HEK293 (cell line): ENCODE measurements at regions not wholly inside any gene's neighbourhood (a gene's known extent, or its start where the extent isn't known, plus 50 kb on each side); places are given as distances from the start of the nearest gene placed in this dataset.
"Not testable (repeated sequence)": the region's sequence is repeated elsewhere in the genome, so short reads cannot be mapped to it uniquely, and the experiment has no call there.

Source experiments
- CTCF ChIA-PET: fragments of 350-600 bp; formaldehyde crosslinking; extraction: SDS; loops from one replicate; lab custom pipeline; 2021; ENCODE audit warnings: antibody characterized with exemption; lab: Yijun Ruan, JAX
- POLR2A ChIA-PET: fragments of 300-600 bp; formaldehyde crosslinking; extraction: SDS; loops from one replicate; lab custom pipeline; 2020; ENCODE audit warnings: antibody characterized with exemption, inconsistent platforms; lab: Yijun Ruan, JAX
- H3K27ac ChIP-seq: fragments of 200-500 bp; sonication (Bioruptor generic); 2 replicates; pipeline ENCODE4 v1.5.1; 2014; ENCODE audit warnings: low read depth, low read length, control low read depth, inconsistent platforms; ENCODE audit errors: extremely low read depth
- H3K36me3 ChIP-seq, 2 experiments: fragments of 200-500 bp in 1 of 2; sonication (Bioruptor generic) in 1 of 2; 1 replicate in 1 of 2; 2 replicates in 1 of 2; pipeline ENCODE4 v1.5.1; 2014 to 2017; ENCODE audit warnings: inconsistent platforms in 2 of 2, low read length in 2 of 2; ENCODE audit not compliant: control insufficient read depth in 2 of 2, insufficient read depth in 1 of 2
- H3K4me1 ChIP-seq: fragments of 200-500 bp; sonication (Bioruptor generic); 2 replicates; pipeline ENCODE4 v1.5.1; 2014; ENCODE audit warnings: mild to moderate bottlenecking, low read length, inconsistent platforms; ENCODE audit not compliant: control insufficient read depth, insufficient read depth
- H3K4me3 ChIP-seq: 2 replicates; pipeline ENCODE4 v1.5.1; 2011; ENCODE audit warnings: low read depth, mild to moderate bottlenecking, control low read depth, low read length, moderate library complexity
- H3K9me3 ChIP-seq: fragments of 200-500 bp; sonication (Bioruptor generic); 2 replicates; pipeline ENCODE4 v1.5.1; 2014; ENCODE audit warnings: low read depth, low read length, inconsistent platforms; ENCODE audit not compliant: control insufficient read depth, insufficient read depth
- EGR2 ChIP-seq: fragments of 450-650 bp; formaldehyde crosslinking; IDR thresholded peaks from 2 replicates; pipeline ENCODE4 v1.5.1; 2016; ENCODE audit warnings: low read depth, missing biosample characterization, missing genetic modification characterization
- GLI4 ChIP-seq: fragments of 450-650 bp; formaldehyde crosslinking; IDR thresholded peaks from 2 replicates; pipeline ENCODE4 v1.5.1; 2016; ENCODE audit warnings: missing biosample characterization, missing genetic modification characterization
- KLF17 ChIP-seq: fragments of 450-650 bp; formaldehyde crosslinking; IDR thresholded peaks from 2 replicates; pipeline ENCODE4 v1.5.1; 2016; ENCODE audit warnings: missing biosample characterization, missing genetic modification characterization
- KLF8 ChIP-seq: fragments of 450-650 bp; formaldehyde crosslinking; IDR thresholded peaks from 2 replicates; pipeline ENCODE4 v1.5.1; 2016; ENCODE audit warnings: missing biosample characterization, missing genetic modification characterization
- KLF9 ChIP-seq: fragments of 450-650 bp; formaldehyde crosslinking; IDR thresholded peaks from 2 replicates; pipeline ENCODE4 v1.5.1; 2016; ENCODE audit warnings: missing biosample characterization, missing genetic modification characterization, low read depth
- PRDM6 ChIP-seq: fragments of 450-650 bp; formaldehyde crosslinking; IDR thresholded peaks from 2 replicates; pipeline ENCODE4 v1.5.1; 2017; ENCODE audit warnings: missing biosample characterization, missing genetic modification characterization
- SP2 ChIP-seq: fragments of 450-650 bp; formaldehyde crosslinking; IDR thresholded peaks from 2 replicates; pipeline ENCODE4 v1.5.1; 2016; ENCODE audit warnings: missing biosample characterization, missing genetic modification characterization
- YY2 ChIP-seq: fragments of 450-650 bp; formaldehyde crosslinking; IDR thresholded peaks from 2 replicates; pipeline ENCODE4 v1.5.1; 2016; ENCODE audit warnings: missing biosample characterization, missing genetic modification characterization
- ZBTB1 ChIP-seq: fragments of 450-650 bp; formaldehyde crosslinking; IDR thresholded peaks from 2 replicates; pipeline ENCODE4 v1.5.1; 2016; ENCODE audit warnings: missing biosample characterization, missing genetic modification characterization
- ZIC2 ChIP-seq: fragments of 450-650 bp; formaldehyde crosslinking; IDR thresholded peaks from 2 replicates; pipeline ENCODE4 v1.5.1; 2016; ENCODE audit warnings: missing biosample characterization, missing genetic modification characterization
- ZNF146 ChIP-seq: fragments of 450-650 bp; formaldehyde crosslinking; IDR thresholded peaks from 2 replicates; pipeline ENCODE4 v1.5.1; 2016; ENCODE audit warnings: missing biosample characterization, missing genetic modification characterization
- ZNF155 ChIP-seq: fragments of 450-650 bp; formaldehyde crosslinking; IDR thresholded peaks from 2 replicates; pipeline ENCODE4 v1.5.1; 2016; ENCODE audit warnings: missing biosample characterization, missing genetic modification characterization
- ZNF2 ChIP-seq: fragments of 450-650 bp; formaldehyde crosslinking; IDR thresholded peaks from 2 replicates; pipeline ENCODE4 v1.5.1; 2016; ENCODE audit warnings: missing biosample characterization, missing genetic modification characterization
- ZNF211 ChIP-seq: fragments of 450-650 bp; formaldehyde crosslinking; IDR thresholded peaks from 2 replicates; pipeline ENCODE4 v1.5.1; 2016; ENCODE audit warnings: low read depth, missing biosample characterization, missing genetic modification characterization
- ZNF311 ChIP-seq: fragments of 450-650 bp; formaldehyde crosslinking; IDR thresholded peaks from 2 replicates; pipeline ENCODE4 v1.5.1; 2017; ENCODE audit warnings: missing biosample characterization, missing genetic modification characterization, borderline replicate concordance
- ZNF354C ChIP-seq: fragments of 450-650 bp; formaldehyde crosslinking; IDR thresholded peaks from 2 replicates; pipeline ENCODE4 v1.5.1; 2016; ENCODE audit warnings: missing biosample characterization, missing genetic modification characterization, low read depth, borderline replicate concordance
- ZNF398 ChIP-seq: fragments of 450-650 bp; formaldehyde crosslinking; IDR thresholded peaks from 2 replicates; pipeline ENCODE4 v1.5.1; 2017; ENCODE audit warnings: missing biosample characterization, missing genetic modification characterization
- ZNF488 ChIP-seq: fragments of 450-650 bp; formaldehyde crosslinking; IDR thresholded peaks from 2 replicates; pipeline ENCODE4 v1.5.1; 2016; ENCODE audit warnings: missing biosample characterization, missing genetic modification characterization
- ZNF571 ChIP-seq: fragments of 450-650 bp; formaldehyde crosslinking; IDR thresholded peaks from 2 replicates; pipeline ENCODE4 v1.5.0; 2017; ENCODE audit warnings: missing biosample characterization, missing genetic modification characterization
- ZNF654 ChIP-seq: fragments of 450-650 bp; formaldehyde crosslinking; IDR thresholded peaks from 2 replicates; pipeline ENCODE4 v1.5.1; 2016; ENCODE audit warnings: low read depth, missing biosample characterization, missing genetic modification characterization
- ZNF785 ChIP-seq: fragments of 450-650 bp; formaldehyde crosslinking; IDR thresholded peaks from 2 replicates; pipeline ENCODE4 v1.5.1; 2016; ENCODE audit warnings: missing biosample characterization, missing genetic modification characterization
- ZXDB ChIP-seq: fragments of 450-650 bp; formaldehyde crosslinking; IDR thresholded peaks from 2 replicates; pipeline ENCODE4 v1.5.1; 2016; ENCODE audit warnings: missing biosample characterization, missing genetic modification characterization
- TF ChIP-seq, protein P1 (sequence below): fragments of 450-650 bp; formaldehyde crosslinking; IDR thresholded peaks from 2 replicates; pipeline ENCODE4 v1.5.1; 2016; ENCODE audit warnings: missing biosample characterization, missing genetic modification characterization, low read depth

- no peak for TF ChIP-seq ZBTB1 (tag by site-specific recombination)
- TF ChIP-seq ZNF146 (tag by site-specific recombination) = no peak
Measured at GRCh38 chr5:116947691-116948528, 373.3 kb upstream of the SEMA6A start (continued).

DNA sequence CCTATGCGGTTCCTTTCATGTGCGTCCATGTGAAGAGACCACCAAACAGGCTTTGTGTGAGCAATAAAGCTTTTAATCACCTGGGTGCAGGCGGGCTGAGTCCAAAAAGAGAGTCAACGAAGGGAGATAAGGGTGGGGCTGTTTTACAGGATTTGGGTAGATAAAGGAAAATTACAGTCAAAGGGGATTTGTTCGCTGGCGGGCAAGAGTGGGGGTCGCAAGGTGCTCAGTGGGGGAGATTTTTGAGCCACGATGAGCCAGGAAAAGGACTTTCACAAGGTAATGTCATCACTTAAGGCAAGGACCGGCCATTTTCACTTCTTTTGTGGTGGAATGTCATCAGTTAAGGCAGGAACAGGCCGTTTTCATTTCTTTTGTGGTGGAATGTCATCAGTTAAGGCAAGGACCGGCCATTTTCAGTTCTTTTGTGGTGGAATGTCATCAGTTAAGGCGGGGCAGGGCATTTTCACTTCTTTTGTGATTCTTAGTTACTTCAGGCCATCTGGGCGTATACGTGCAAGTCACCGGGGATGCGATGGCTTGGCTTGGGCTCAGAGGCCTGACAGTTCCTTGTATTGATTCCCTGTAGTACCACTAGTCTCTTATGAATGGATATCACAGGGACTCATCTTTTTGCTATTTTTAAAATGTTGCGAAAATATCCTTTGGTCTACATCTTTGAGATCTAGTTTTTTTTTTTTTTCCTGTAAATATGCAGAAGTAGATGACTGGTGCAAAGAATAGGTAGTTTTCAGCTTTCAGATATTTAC lies 371.2 kb upstream of the SEMA6A start:
- H3K4me3 ChIP-seq, H3K36me3 ChIP-seq, H3K4me1 ChIP-seq, H3K9me3 ChIP-seq, POLR2A ChIA-PET, H3K27ac ChIP-seq: not testable (repeated sequence)
- CTCF ChIA-PET = interaction anchor here (1.0 kb wide), 1 partner anchor 370 kb away, joined by 10 read pairs; no protein-coding TSS in a partner anchor

- H3K27ac ChIP-seq = no peak overlapping the region
- no peaks in the 10 kb centered on the region for H3K9me3 ChIP-seq
- H3K4me3 ChIP-seq = no peak overlapping the region
- ChIA-PET CTCF (no interaction called here), POLR2A (no interaction called here)
- H3K36me3 ChIP-seq = no peaks in the 10 kb centered on the region
- no peaks in the 10 kb centered on the region for H3K4me1 ChIP-seq
- no peak for TF ChIP-seq ZNF654 (tag by site-specific recombination)
- no peak for TF ChIP-seq ZNF155
- no peak for TF ChIP-seq KLF17 (tag by site-specific recombination)
- no peak for TF ChIP-seq ZXDB (tag by site-specific recombination)
- no peak for TF ChIP-seq PRDM6 (tag by site-specific recombination)
- TF ChIP-seq YY2 (tag by site-specific recombination) = 0 out of 2 replicates have a peak, but pooled peaks have one; percentile 42
- no peak for TF ChIP-seq ZNF785
- 0 out of 2 replicates have a peak, but pooled peaks have one; percentile 6 for TF ChIP-seq ZIC2 (tag by site-specific recombination)
- no peak for TF ChIP-seq ZNF488 (tag by site-specific recombination)
- TF ChIP-seq, protein P1, sequence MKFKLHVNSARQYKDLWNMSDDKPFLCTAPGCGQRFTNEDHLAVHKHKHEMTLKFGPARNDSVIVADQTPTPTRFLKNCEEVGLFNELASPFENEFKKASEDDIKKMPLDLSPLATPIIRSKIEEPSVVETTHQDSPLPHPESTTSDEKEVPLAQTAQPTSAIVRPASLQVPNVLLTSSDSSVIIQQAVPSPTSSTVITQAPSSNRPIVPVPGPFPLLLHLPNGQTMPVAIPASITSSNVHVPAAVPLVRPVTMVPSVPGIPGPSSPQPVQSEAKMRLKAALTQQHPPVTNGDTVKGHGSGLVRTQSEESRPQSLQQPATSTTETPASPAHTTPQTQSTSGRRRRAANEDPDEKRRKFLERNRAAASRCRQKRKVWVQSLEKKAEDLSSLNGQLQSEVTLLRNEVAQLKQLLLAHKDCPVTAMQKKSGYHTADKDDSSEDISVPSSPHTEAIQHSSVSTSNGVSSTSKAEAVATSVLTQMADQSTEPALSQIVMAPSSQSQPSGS (tag by site-specific recombination) = no peak
- no peak for TF ChIP-seq EGR2 (tag by site-specific recombination)
- TF ChIP-seq ZNF571 (tag by site-specific recombination) = no peak
- peak; percentile 36; the same call in 1 of the 2 replicates for TF ChIP-seq KLF9 (tag by site-specific recombination)
- no peak for TF ChIP-seq SP2 (tag by site-specific recombination)
- no peak for TF ChIP-seq GLI4
- TF ChIP-seq ZNF354C (tag by site-specific recombination) = no peak
- no peak for TF ChIP-seq ZNF211 (tag by site-specific recombination)
- TF ChIP-seq ZNF311 (tag by site-specific recombination) = no peak
- 0 out of 2 replicates have a peak, but pooled peaks have one; percentile 7 for TF ChIP-seq ZNF398 (tag by site-specific recombination)
- no peak for TF ChIP-seq ZNF2 (tag by site-specific recombination)
- no peak for TF ChIP-seq KLF8
Measured at GRCh38 chr5:116944183-116944582, 369.6 kb upstream of the SEMA6A start.
